Testis (tissue), 2 donors: ENCODE measurements at regions not wholly inside any gene's neighbourhood (a gene's known extent, or its start where the extent isn't known, plus 50 kb on each side); places are given as distances from the start of the nearest gene placed in this dataset.

Source experiments
- DNase-seq: peaks from one replicate; pipeline ENCODE4 v3.0.0-alpha.2; 2019
- H3K27ac ChIP-seq, 2 donors: fragments of 200-600 bp; sonication (generic); one replicate each; pipeline ENCODE4 v1.5.1; 2019
- H3K27me3 ChIP-seq: fragments of 200-600 bp; sonication (generic); one replicate; pipeline ENCODE4 v1.5.1; 2019
- H3K36me3 ChIP-seq: fragments of 200-600 bp; sonication (generic); one replicate; pipeline ENCODE4 v1.5.1; 2017; ENCODE audit warnings: low read depth; ENCODE audit errors: missing control alignments
- H3K4me1 ChIP-seq: fragments of 200-600 bp; sonication (generic); one replicate; pipeline ENCODE4 v1.5.1; 2019
- H3K4me3 ChIP-seq, 2 donors: fragments of 200-600 bp; sonication (generic); one replicate each; pipeline ENCODE4 v1.5.1; 2017 to 2019
- H3K9me3 ChIP-seq: fragments of 200-600 bp; sonication (generic); one replicate; pipeline ENCODE4 v1.5.1; 2017
- CTCF ChIP-seq, 3 experiments: fragments of 450-650 bp in 2 of 3; fragments of 200-600 bp in 1 of 3; sonication (generic) in 1 of 3; IDR thresholded peaks; one replicate each; pipeline ENCODE4 v1.5.1; 2016 to 2019; ENCODE audit warnings: antibody characterized with exemption in 3 of 3, mild to moderate bottlenecking in 2 of 3, moderate library complexity in 1 of 3
- POLR2A ChIP-seq: fragments of 450-650 bp; IDR thresholded peaks from one replicate; pipeline ENCODE4 v1.6.1; 2017; ENCODE audit warnings: antibody characterized with exemption, mild to moderate bottlenecking, moderate library complexity
- WGBS, 2 donors: methylation state at CpG; one replicate each; pipeline ENCODE4 v1.1.5; 2018; 5-methylcytosine and 5-hydroxymethylcytosine counted together
- intact Hi-C: fragments of 100-400 bp; cut with DNase I; formaldehyde crosslinking; loops from one replicate; pipeline ENCODE4 v1.15.1; 2023; ENCODE audit warnings: low total_unique reads

- no peak for TF ChIP-seq POLR2A
- TF ChIP-seq CTCF (IDR thresholded peaks at IDR 0.05) = no peak
- DNase-seq = no peak
- Histone ChIP-seq H3K4me3 (no peak overlapping the region), H3K36me3 (no peaks in the 10 kb centered on the region), H3K27me3 (no peaks in the 10 kb centered on the region), H3K4me1 (no peaks in the 10 kb centered on the region), H3K27ac (no peak overlapping the region), H3K9me3 (no peaks in the 10 kb centered on the region)
- WGBS, 2 donors = 52 to 66% methylated on average over 2 of the region's 2 CpGs
- intact Hi-C loops = no loop called here
Observed at GRCh38 chr14:54109521-54110120, 153.0 kb upstream of the BMP4 start.

GRCh38 chr14:54114941-54115340 is 158.3 kb upstream of the BMP4 start:
- 89 to 94% methylated on average over 1 of the region's 1 CpG for WGBS, 2 donors
- Histone ChIP-seq H3K4me1 (no peaks in the 10 kb centered on the region), H3K36me3 (no peaks in the 10 kb centered on the region), H3K4me3 (no peak overlapping the region), H3K27me3 (no peaks in the 10 kb centered on the region), H3K27ac (no peak overlapping the region), H3K9me3 (no peaks in the 10 kb centered on the region)
- no peak for TF ChIP-seq CTCF (IDR thresholded peaks at IDR 0.05)
- no peak for TF ChIP-seq POLR2A
- intact Hi-C loops = no loop called here
- no peak for DNase-seq

- Histone ChIP-seq H3K27me3 (no peaks in the 10 kb centered on the region), H3K27ac (no peak overlapping the region), H3K9me3 (no peaks in the 10 kb centered on the region), H3K36me3 (no peaks in the 10 kb centered on the region), H3K4me1 (no peaks in the 10 kb centered on the region), H3K4me3 (no peak overlapping the region)
- no peak for TF ChIP-seq POLR2A
- TF ChIP-seq CTCF (IDR thresholded peaks at IDR 0.05) = no peak
- 86 to 90% methylated on average over 2 of the region's 2 CpGs for WGBS, 2 donors
- intact Hi-C loops = no loop called here
- DNase-seq = no peak
Observed at GRCh38 chr14:54116198-54116885, 159.7 kb upstream of the BMP4 start.

DNA sequence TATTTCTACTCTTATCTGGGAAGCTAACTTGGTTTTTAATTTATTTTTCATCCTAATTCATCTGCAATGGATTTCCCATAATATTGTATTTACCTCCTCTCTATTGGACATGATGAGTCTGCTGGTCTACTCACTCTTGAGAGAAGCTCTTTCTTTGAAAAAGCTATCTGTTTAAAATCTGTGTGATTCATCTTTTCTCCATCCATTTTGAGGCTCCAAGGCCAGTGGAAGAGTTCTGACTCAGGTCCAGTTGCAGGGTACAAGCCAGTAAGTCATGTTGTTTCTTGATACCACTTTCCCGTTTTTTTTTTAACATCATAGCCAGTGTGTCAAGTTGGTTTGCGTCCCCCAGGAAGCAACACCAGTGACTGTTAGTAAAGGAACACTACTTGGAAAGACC is 160.3 kb upstream of the BMP4 start:
- Histone ChIP-seq H3K4me3 (no peak overlapping the region), H3K36me3 (no peaks in the 10 kb centered on the region), H3K27me3 (no peaks in the 10 kb centered on the region), H3K9me3 (no peaks in the 10 kb centered on the region), H3K4me1 (no peaks in the 10 kb centered on the region), H3K27ac (no peak overlapping the region)
- no peak for DNase-seq
- TF ChIP-seq POLR2A = no peak
- no peak for TF ChIP-seq CTCF (IDR thresholded peaks at IDR 0.05)
- WGBS, 2 donors = 41 to 56% methylated on average over 2 of the region's 2 CpGs
- intact Hi-C loops = no loop called here

- no peaks in the 10 kb centered on the region for H3K27me3 ChIP-seq
- H3K9me3 ChIP-seq = no peaks in the 10 kb centered on the region
- H3K36me3 ChIP-seq = no peaks in the 10 kb centered on the region
- no peak overlapping the region for H3K27ac ChIP-seq
- intact Hi-C loops = no loop called here
- no peak for DNase-seq
- no peak for TF ChIP-seq POLR2A
- H3K4me1 ChIP-seq = no peaks in the 10 kb centered on the region
- 25 to 48% methylated on average over 3 of the region's 3 CpGs for WGBS, 2 donors
- H3K4me3 ChIP-seq = no peak overlapping the region
Observed at GRCh38 chr14:54117396-54117795, 160.8 kb upstream of the BMP4 start.
